GM19468 (cell line): ENCODE measurements at regions not wholly inside any gene's neighbourhood (a gene's known extent, or its start where the extent isn't known, plus 50 kb on each side); places are given as distances from the start of the nearest gene placed in this dataset.

ENCODE experiments used
- ATAC-seq: cut with Tn5 transposase; IDR thresholded peaks from one replicate; pipeline ENCODE4 v1.9.1; 2021; ENCODE audit warnings: mild to moderate bottlenecking, moderate library complexity, moderate number of reproducible peaks; ENCODE audit not compliant: unreplicated experiment; ENCODE audit errors: extremely low read depth

GRCh38 chr6:115733426-115733825 lies 327.3 kb downstream of the FRK start:
- ATAC-seq, result no peak

- ATAC-seq, result no peak
These were observed 331.7 kb downstream of the FRK start for GRCh38 chr6:115729036-115729435.

GRCh38 chr6:115728171-115728570 lies 332.5 kb downstream of the FRK start:
- no peak for ATAC-seq

GRCh38 chr6:115721564-115721963 lies 339.1 kb downstream of the FRK start:
- ATAC-seq, result no peak

- no peak for ATAC-seq
These were observed 339.8 kb downstream of the FRK start for GRCh38 chr6:115720900-115721299.

GRCh38 chr6:115717472-115717871 lies 343.2 kb downstream of the FRK start:
- ATAC-seq, result no peak

GRCh38 chr6:115717062-115717461 lies 343.6 kb downstream of the FRK start:
- peak; percentile 94 for ATAC-seq

- no peak for ATAC-seq
These were observed 348.3 kb downstream of the FRK start for GRCh38 chr6:115712291-115712961.

- no peak for ATAC-seq
These were observed 351.8 kb downstream of the FRK start for GRCh38 chr6:115708850-115709249.

GRCh38 chr6:115706981-115707380 lies 353.7 kb downstream of the FRK start:
- no peak for ATAC-seq

- ATAC-seq, result no peak
These were observed 354.4 kb downstream of the FRK start for GRCh38 chr6:115706324-115706723.

GRCh38 chr6:115704028-115704427 lies 356.7 kb downstream of the FRK start:
- ATAC-seq, result no peak

GRCh38 chr6:115691433-115691832 lies 369.3 kb downstream of the FRK start:
- no peak for ATAC-seq

- no peak for ATAC-seq
These were observed 369.8 kb downstream of the FRK start for GRCh38 chr6:115690854-115691253.

- no peak for ATAC-seq
These were observed 378.5 kb downstream of the FRK start for GRCh38 chr6:115681978-115682775.

GRCh38 chr6:115680621-115681020 lies 380.1 kb downstream of the FRK start:
- ATAC-seq, result no peak

- no peak for ATAC-seq
These were observed 383.5 kb downstream of the FRK start for GRCh38 chr6:115677198-115677597.

- ATAC-seq, result no peak
These were observed 385.2 kb downstream of the FRK start for GRCh38 chr6:115675443-115675842.

- no peak for ATAC-seq
These were observed 391.9 kb downstream of the FRK start for GRCh38 chr6:115668781-115669180.

GRCh38 chr6:115668211-115668610 lies 392.5 kb downstream of the FRK start:
- no peak for ATAC-seq

GRCh38 chr6:115667478-115668026 lies 393.1 kb downstream of the FRK start:
- ATAC-seq, result no peak
